GM23338 (cell line): ENCODE measurements at regions not wholly inside any gene's neighbourhood (a gene's known extent, or its start where the extent isn't known, plus 50 kb on each side); places are given as distances from the start of the nearest gene placed in this dataset.

Experiments used
- CREB1 ChIP-seq: fragments of 250-450 bp; sonication (Bioruptor Pico); IDR thresholded peaks from 2 replicates; pipeline ENCODE4 v1.5.0; 2020; ENCODE audit warnings: low read depth, mild to moderate bottlenecking, moderate library complexity
- CTCF ChIP-seq, 2 experiments: fragments of 200-600 bp in 1 of 2; sonication (generic) in 1 of 2; conservative IDR thresholded peaks; 2 replicates each; pipeline versions ENCODE4 v1.5.1 to v1.6.1; 2016 to 2017; ENCODE audit warnings: antibody characterized with exemption in 2 of 2, low read depth in 2 of 2, mild to moderate bottlenecking in 2 of 2, moderate library complexity in 1 of 2
- ETS1 ChIP-seq: IDR thresholded peaks from 2 replicates; pipeline ENCODE4 v1.6.1; 2016; ENCODE audit warnings: antibody characterized with exemption
- EZH2 ChIP-seq: fragments of 200-600 bp; sonication (generic); IDR thresholded peaks from one replicate; pipeline ENCODE4 v1.8.0; 2017; ENCODE audit warnings: antibody characterized with exemption, mild to moderate bottlenecking, low read depth; ENCODE audit not compliant: unreplicated experiment
- EZH2phosphoT487 ChIP-seq: fragments of 200-600 bp; sonication (generic); IDR thresholded peaks from one replicate; pipeline ENCODE4 v1.8.1; 2018; ENCODE audit warnings: antibody characterized with exemption; ENCODE audit not compliant: unreplicated experiment
- POLR2AphosphoS5 ChIP-seq: IDR thresholded peaks from 2 replicates; pipeline ENCODE4 v1.6.1; 2016; ENCODE audit warnings: antibody characterized with exemption, low read depth

- TF ChIP-seq CTCF (conservative IDR thresholded peaks at IDR 0.05; ENCODE audit: low read depth in 2 of 2) (no peak), EZH2 (no peak), EZH2phosphoT487 (no peak), ETS1 (no peak), CREB1 (no peak), POLR2AphosphoS5 (no peak)
Measured at GRCh38 chr3:27907929-27908328, 185.8 kb upstream of the EOMES start.
